Loucy (cell line): ENCODE measurements at regions not wholly inside any gene's neighbourhood (a gene's known extent, or its start where the extent isn't known, plus 50 kb on each side); places are given as distances from the start of the nearest gene placed in this dataset.

Experiments
- CTCF ChIP-seq: fragments of 200-600 bp; sonication (generic); conservative IDR thresholded peaks from 2 replicates; pipeline ENCODE4 v1.5.1; 2014; ENCODE audit warnings: mild to moderate bottlenecking, antibody characterized with exemption, low read length
- EZH2phosphoT487 ChIP-seq: fragments of 200-600 bp; IDR thresholded peaks from 2 replicates; pipeline ENCODE4 v1.6.1; 2018; ENCODE audit warnings: antibody characterized with exemption, mild to moderate bottlenecking, moderate library complexity, borderline replicate concordance

- TF ChIP-seq CTCF (no peak), EZH2phosphoT487 (no peak)
These were observed 119.8 kb upstream of the SLC38A4 start for GRCh38 chr12:46945591-46945990.
